Left forelimb (tissue), 1 donor: ENCODE measurements at regions not wholly inside any gene's neighbourhood (a gene's known extent, or its start where the extent isn't known, plus 50 kb on each side); places are given as distances from the start of the nearest gene placed in this dataset.

Source experiments
- DNase-seq: peaks from one replicate; pipeline ENCODE4 v3.0.0-alpha.2; 2018; ENCODE audit warnings: low spot score

- DNase-seq = no peak
These were observed 1056.0 kb downstream of the TBC1D22A start for GRCh38 chr22:47818496-47818895.

- DNase-seq = no peak
These were observed 1054.9 kb downstream of the TBC1D22A start for GRCh38 chr22:47817380-47817779.

GRCh38 chr22:47816863-47817210 is 1054.4 kb downstream of the TBC1D22A start:
- DNase-seq = no peak

- no peak for DNase-seq
These were observed 1053.8 kb downstream of the TBC1D22A start for GRCh38 chr22:47816121-47816862.

- DNase-seq = no peak
These were observed 1052.0 kb downstream of the TBC1D22A start for GRCh38 chr22:47814474-47814873.

GRCh38 chr22:47813661-47814060 is 1051.2 kb downstream of the TBC1D22A start:
- no peak for DNase-seq

- no peak for DNase-seq
These were observed 1049.5 kb downstream of the TBC1D22A start for GRCh38 chr22:47811971-47812370.

- peak; percentile 41 for DNase-seq
These were observed 1048.4 kb downstream of the TBC1D22A start for GRCh38 chr22:47810505-47811500.

- DNase-seq = peak; percentile 5
These were observed 1046.6 kb downstream of the TBC1D22A start for GRCh38 chr22:47808886-47809620.

GRCh38 chr22:47808236-47808635 is 1045.8 kb downstream of the TBC1D22A start:
- peak; percentile 5 for DNase-seq

- peak; percentile 12 for DNase-seq
These were observed 1045.1 kb downstream of the TBC1D22A start for GRCh38 chr22:47807506-47807905.

- peak; percentile 11 for DNase-seq
These were observed 1044.4 kb downstream of the TBC1D22A start for GRCh38 chr22:47806894-47807293.

GRCh38 chr22:47805394-47805935 is 1043.0 kb downstream of the TBC1D22A start:
- DNase-seq = peak; percentile 37

GRCh38 chr22:47804281-47804680 is 1041.8 kb downstream of the TBC1D22A start:
- peak; percentile 17 for DNase-seq

- peak; percentile 40 for DNase-seq
These were observed 1040.0 kb downstream of the TBC1D22A start for GRCh38 chr22:47802421-47802820.

GRCh38 chr22:47801541-47802245 is 1039.2 kb downstream of the TBC1D22A start:
- DNase-seq = peak; percentile 25

- peak; percentile 28 for DNase-seq
These were observed 1035.8 kb downstream of the TBC1D22A start for GRCh38 chr22:47798229-47798628.

GRCh38 chr22:47797342-47797945 is 1035.0 kb downstream of the TBC1D22A start:
- peak; percentile 25 for DNase-seq

GRCh38 chr22:47796128-47796908 is 1033.9 kb downstream of the TBC1D22A start:
- DNase-seq = peak; percentile 44
